ENCODE measurements at regions not wholly inside any gene's neighbourhood (a gene's known extent, or its start where the extent isn't known, plus 50 kb on each side); places are given as distances from the start of the nearest gene placed in this dataset.
A peak's percentile ranks its signal among the peaks of the same experiment; 100 is the strongest.
"Not testable (repeated sequence)": the region's sequence is repeated elsewhere in the genome, so short reads cannot be mapped to it uniquely, and the experiment has no call there.

GRCh38 chr3:82201316-82201715 lies 439.9 kb upstream of the GBE1 start:
- H3K27ac Mint-ChIP-seq: no peak overlapping the region
- H3K4me1 Mint-ChIP-seq: no peaks in the 10 kb centered on the region
- no peak for ATAC-seq
- no peaks in the 10 kb centered on the region for H3K36me3 Mint-ChIP-seq
- no peak overlapping the region for H3K4me3 Mint-ChIP-seq
- peaks cover 5% of the 10 kb centered on the region for H3K9me3 Mint-ChIP-seq
- H3K27me3 Mint-ChIP-seq: no peaks in the 10 kb centered on the region

GRCh38 chr3:82198009-82198408 lies 436.6 kb upstream of the GBE1 start:
- Mint-ChIP-seq H3K27me3 (no peaks in the 10 kb centered on the region), H3K36me3 (no peaks in the 10 kb centered on the region), H3K4me1 (no peaks in the 10 kb centered on the region), H3K4me3 (no peak overlapping the region), H3K27ac (no peak overlapping the region), H3K9me3 (no peaks in the 10 kb centered on the region)
- no peak for ATAC-seq

- H3K36me3 Mint-ChIP-seq: no peaks in the 10 kb centered on the region
- ATAC-seq: no peak
- no peaks in the 10 kb centered on the region for H3K9me3 Mint-ChIP-seq
- no peaks in the 10 kb centered on the region for H3K4me1 Mint-ChIP-seq
- H3K27ac Mint-ChIP-seq: no peak overlapping the region
- no peak overlapping the region for H3K4me3 Mint-ChIP-seq
- no peaks in the 10 kb centered on the region for H3K27me3 Mint-ChIP-seq
These were observed 435.2 kb upstream of the GBE1 start for GRCh38 chr3:82196645-82197044.

- H3K36me3 Mint-ChIP-seq: no peaks in the 10 kb centered on the region
These were observed 433.4 kb upstream of the GBE1 start for GRCh38 chr3:82194870-82195269.

GRCh38 chr3:82186017-82186416 lies 424.6 kb upstream of the GBE1 start:
- H3K27me3 Mint-ChIP-seq: no peaks in the 10 kb centered on the region
- H3K27ac Mint-ChIP-seq: no peak overlapping the region
- H3K36me3 Mint-ChIP-seq: no peaks in the 10 kb centered on the region
- no peaks in the 10 kb centered on the region for H3K9me3 Mint-ChIP-seq
- peak; percentile 51 for ATAC-seq
- no peak overlapping the region for H3K4me3 Mint-ChIP-seq
- no peaks in the 10 kb centered on the region for H3K4me1 Mint-ChIP-seq

More at GRCh38 chr3:82194870-82195269, 433.4 kb upstream of the GBE1 start:
- no peak overlapping the region for H3K4me3 Mint-ChIP-seq
- no peak overlapping the region for H3K27ac Mint-ChIP-seq
- no peaks in the 10 kb centered on the region for H3K4me1 Mint-ChIP-seq
- no peaks in the 10 kb centered on the region for H3K9me3 Mint-ChIP-seq
- no peaks in the 10 kb centered on the region for H3K27me3 Mint-ChIP-seq
- ATAC-seq: no peak

- Mint-ChIP-seq H3K4me3 (no peak overlapping the region), H3K4me1 (no peaks in the 10 kb centered on the region), H3K27ac (no peak overlapping the region), H3K36me3 (no peaks in the 10 kb centered on the region), H3K9me3 (no peaks in the 10 kb centered on the region), H3K27me3 (no peaks in the 10 kb centered on the region)
- no peak for ATAC-seq
These were observed 417.8 kb upstream of the GBE1 start for GRCh38 chr3:82179291-82179690.

- H3K27me3 Mint-ChIP-seq: no peaks in the 10 kb centered on the region
- no peaks in the 10 kb centered on the region for H3K9me3 Mint-ChIP-seq
- H3K36me3 Mint-ChIP-seq: no peaks in the 10 kb centered on the region
- no peak overlapping the region for H3K27ac Mint-ChIP-seq
- no peaks in the 10 kb centered on the region for H3K4me1 Mint-ChIP-seq
- no peak overlapping the region for H3K4me3 Mint-ChIP-seq
- no peak for ATAC-seq
These were observed 416.8 kb upstream of the GBE1 start for GRCh38 chr3:82178291-82178690.

- ATAC-seq: no peak
- H3K4me3 Mint-ChIP-seq: no peak overlapping the region
- H3K4me1 Mint-ChIP-seq: no peaks in the 10 kb centered on the region
- H3K27ac Mint-ChIP-seq: no peak overlapping the region
- no peaks in the 10 kb centered on the region for H3K27me3 Mint-ChIP-seq
- H3K9me3 Mint-ChIP-seq: no peaks in the 10 kb centered on the region
- H3K36me3 Mint-ChIP-seq: no peaks in the 10 kb centered on the region
These were observed 416.3 kb upstream of the GBE1 start for GRCh38 chr3:82177774-82178173.

- Mint-ChIP-seq H3K27me3 (no peaks in the 10 kb centered on the region), H3K4me3 (no peak overlapping the region), H3K9me3 (no peaks in the 10 kb centered on the region), H3K4me1 (no peaks in the 10 kb centered on the region), H3K27ac (no peak overlapping the region), H3K36me3 (no peaks in the 10 kb centered on the region)
- ATAC-seq: no peak
These were observed 403.8 kb upstream of the GBE1 start for GRCh38 chr3:82165266-82165665.

GRCh38 chr3:82163907-82164520 lies 402.6 kb upstream of the GBE1 start:
- H3K27me3 Mint-ChIP-seq: no peaks in the 10 kb centered on the region
- no peaks in the 10 kb centered on the region for H3K36me3 Mint-ChIP-seq
- ATAC-seq: no peak
- H3K4me1 Mint-ChIP-seq: no peaks in the 10 kb centered on the region
- H3K27ac Mint-ChIP-seq: no peak overlapping the region
- no peaks in the 10 kb centered on the region for H3K9me3 Mint-ChIP-seq
- H3K4me3 Mint-ChIP-seq: no peak overlapping the region

- H3K27me3 Mint-ChIP-seq: peaks cover 8% of the 10 kb centered on the region
- ATAC-seq: peak; percentile 12
- no peaks in the 10 kb centered on the region for H3K4me1 Mint-ChIP-seq
- H3K36me3 Mint-ChIP-seq: no peaks in the 10 kb centered on the region
- no peak overlapping the region for H3K4me3 Mint-ChIP-seq
- no peak overlapping the region for H3K27ac Mint-ChIP-seq
- peaks cover 4% of the 10 kb centered on the region for H3K9me3 Mint-ChIP-seq
These were observed 396.5 kb upstream of the GBE1 start for GRCh38 chr3:82157952-82158351.

- ATAC-seq, H3K4me3 Mint-ChIP-seq, H3K4me1 Mint-ChIP-seq, H3K27me3 Mint-ChIP-seq, H3K27ac Mint-ChIP-seq, H3K9me3 Mint-ChIP-seq, H3K36me3 Mint-ChIP-seq: not testable (repeated sequence)
These were observed 392.4 kb upstream of the GBE1 start for GRCh38 chr3:82153892-82154291.

- H3K4me1 Mint-ChIP-seq: no peaks in the 10 kb centered on the region
- no peaks in the 10 kb centered on the region for H3K36me3 Mint-ChIP-seq
- no peaks in the 10 kb centered on the region for H3K27me3 Mint-ChIP-seq
- no peaks in the 10 kb centered on the region for H3K9me3 Mint-ChIP-seq
- no peak overlapping the region for H3K27ac Mint-ChIP-seq
- no peak overlapping the region for H3K4me3 Mint-ChIP-seq
- no peak for ATAC-seq
These were observed 384.3 kb upstream of the GBE1 start for GRCh38 chr3:82145742-82146141.

- Mint-ChIP-seq H3K27ac (no peak overlapping the region), H3K36me3 (no peaks in the 10 kb centered on the region), H3K4me1 (no peaks in the 10 kb centered on the region), H3K9me3 (no peaks in the 10 kb centered on the region), H3K4me3 (no peak overlapping the region), H3K27me3 (no peaks in the 10 kb centered on the region)
- ATAC-seq: no peak
These were observed 383.4 kb upstream of the GBE1 start for GRCh38 chr3:82144811-82145210.

- peaks cover 3% of the 10 kb centered on the region for H3K9me3 Mint-ChIP-seq
- no peaks in the 10 kb centered on the region for H3K4me1 Mint-ChIP-seq
- no peak for ATAC-seq
- H3K4me3 Mint-ChIP-seq: no peak overlapping the region
- no peak overlapping the region for H3K27ac Mint-ChIP-seq
- no peaks in the 10 kb centered on the region for H3K36me3 Mint-ChIP-seq
- no peaks in the 10 kb centered on the region for H3K27me3 Mint-ChIP-seq
These were observed 382.4 kb upstream of the GBE1 start for GRCh38 chr3:82143661-82144412.

- no peaks in the 10 kb centered on the region for H3K27me3 Mint-ChIP-seq
- peaks cover 3% of the 10 kb centered on the region for H3K9me3 Mint-ChIP-seq
- H3K36me3 Mint-ChIP-seq: no peaks in the 10 kb centered on the region
- H3K27ac Mint-ChIP-seq: no peak overlapping the region
- ATAC-seq: no peak
- no peaks in the 10 kb centered on the region for H3K4me1 Mint-ChIP-seq
- H3K4me3 Mint-ChIP-seq: no peak overlapping the region
These were observed 380.1 kb upstream of the GBE1 start for GRCh38 chr3:82141592-82141991.

Measured in stimulated activated memory B cell treated with anti-CD40 and anti-IgM and Interleukin-4, amounts not matched to agents 10 μg/mL and 1 μg/mL and 100 μg/mL, for 72 hours (primary cell).